K562 (cell line): ENCODE measurements at regions not wholly inside any gene's neighbourhood (a gene's known extent, or its start where the extent isn't known, plus 50 kb on each side); places are given as distances from the start of the nearest gene placed in this dataset.

Experiments
- CHD1 ChIP-seq: fragments of 200-600 bp; sonication (generic); IDR thresholded peaks from one replicate; pipeline ENCODE4 v1.6.1; 2012; ENCODE audit warnings: mild to moderate bottlenecking, moderate library complexity, low read length, inconsistent platforms
- CTCF ChIP-seq, 3 experiments: IDR thresholded peaks in 2 of 3; conservative IDR thresholded peaks in 1 of 3; 2 replicates each; pipeline ENCODE4 v1.5.1; 2011 to 2012; ENCODE audit warnings: low read length in 3 of 3, mild to moderate bottlenecking in 3 of 3, control low read depth in 2 of 3, improper control_type of control experiment in 1 of 3, inconsistent platforms in 1 of 3, low read depth in 1 of 3, mixed read lengths in 1 of 3, moderate library complexity in 1 of 3; ENCODE audit not compliant: insufficient read depth in 2 of 3
- CTCFL ChIP-seq: IDR thresholded peaks from 2 replicates; pipeline ENCODE4 v1.6.1; 2011; ENCODE audit warnings: borderline replicate concordance, low read depth, mild to moderate bottlenecking, moderate library complexity, low read length; ENCODE audit not compliant: insufficient read depth, poor library complexity, severe bottlenecking
- GTF2F1 ChIP-seq: IDR thresholded peaks from 2 replicates; pipeline ENCODE4 v1.6.1; 2011; ENCODE audit warnings: low read depth, low read length, improper control_type of control experiment
- PHF21A ChIP-seq: fragments of 450-650 bp; IDR thresholded peaks from 2 replicates; pipeline ENCODE4 v1.6.1; 2017; ENCODE audit warnings: low read depth, borderline replicate concordance
- SETDB1 ChIP-seq: IDR thresholded peaks from one replicate; pipeline ENCODE4 v1.6.1; 2012; ENCODE audit warnings: low read length, control low read depth, inconsistent platforms

DNA sequence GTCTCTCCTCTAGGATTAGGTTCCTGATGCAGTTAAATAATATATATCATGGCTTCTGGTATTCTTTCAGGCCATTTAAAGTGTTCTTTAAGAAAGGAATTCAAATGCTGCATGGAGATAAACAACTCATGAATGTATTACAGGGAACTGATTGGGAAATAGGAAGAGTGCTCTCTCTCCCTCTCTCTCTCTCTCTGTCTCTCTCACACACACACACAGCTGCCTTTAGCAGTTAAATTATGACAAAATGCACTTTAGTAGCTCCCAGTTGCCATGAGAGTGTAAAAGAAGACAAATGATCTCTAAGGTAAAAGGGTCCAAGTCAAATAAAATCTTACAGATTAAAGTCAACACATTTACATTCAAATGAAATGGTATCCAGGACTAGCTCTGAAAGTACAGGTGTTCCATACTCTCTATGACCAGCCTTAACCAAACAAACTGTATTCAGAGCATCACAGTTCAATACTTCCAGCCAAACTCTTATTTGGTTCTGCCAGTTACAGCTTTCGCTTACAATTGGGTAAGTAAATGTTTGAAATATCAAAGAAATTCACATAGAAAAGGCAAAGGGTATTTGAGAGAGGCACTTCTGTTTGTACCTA lies 94.7 kb upstream of the CXXC4 start:
- no peak for TF ChIP-seq CTCF (IDR thresholded peaks at IDR 0.05 in 2 of 3, conservative IDR thresholded peaks at IDR 0.05 in 1 of 3; ENCODE audit: insufficient read depth in 2 of 3, low read depth in 1 of 3, low read length in 3 of 3)
- TF ChIP-seq PHF21A, result no peak
- TF ChIP-seq SETDB1, result no peak
- TF ChIP-seq CTCFL, result no peak
- no peak for TF ChIP-seq CHD1
- TF ChIP-seq GTF2F1, result no peak
